ENCODE measurements at regions not wholly inside any gene's neighbourhood (a gene's known extent, or its start where the extent isn't known, plus 50 kb on each side); places are given as distances from the start of the nearest gene placed in this dataset.

DNA sequence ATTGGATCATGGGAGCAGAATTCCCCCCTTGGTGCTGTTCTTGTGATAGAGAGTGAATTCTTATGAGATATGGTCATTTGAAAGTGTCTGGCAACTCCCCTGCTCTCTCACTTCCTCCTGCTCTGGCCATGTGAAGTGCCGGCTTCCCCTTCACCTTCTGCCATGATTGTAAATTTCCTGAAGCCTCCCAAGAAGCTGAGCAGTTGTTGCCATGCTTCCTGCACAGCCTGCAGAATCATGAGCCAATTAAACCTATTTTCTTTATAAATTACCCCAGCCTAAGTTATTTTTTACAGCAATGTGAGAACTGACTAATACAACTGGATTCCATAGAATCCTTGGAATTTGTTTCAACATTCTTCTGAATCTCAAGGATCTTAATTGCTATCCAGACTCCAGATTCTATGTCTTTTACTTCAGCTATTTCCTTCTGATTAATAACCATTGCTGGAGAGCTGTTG lies 328.1 kb downstream of the SLITRK5 start:
- no peak for TF ChIP-seq GATA2 (IDR thresholded peaks at IDR 0.05; ENCODE audit: low read depth, low read length)
- TF ChIP-seq GATA3 (IDR thresholded peaks at IDR 0.05; ENCODE audit: low read depth, low read length), result no peak

Measured in SH-SY5Y (cell line).